ENCODE measurements at regions not wholly inside any gene's neighbourhood (a gene's known extent, or its start where the extent isn't known, plus 50 kb on each side); places are given as distances from the start of the nearest gene placed in this dataset.
"Not testable (repeated sequence)": the region's sequence is repeated elsewhere in the genome, so short reads cannot be mapped to it uniquely, and the experiment has no call there.

GRCh38 chr10:28987555-28988320 is 301.1 kb upstream of the LYZL1 start:
- TF ChIP-seq CTCF (IDR thresholded peaks at IDR 0.05; ENCODE audit: insufficient read depth, low read depth, low read length), result no peak
- no peak overlapping the region for H3K4me3 ChIP-seq (ENCODE audit: low read depth, low read length)
- DNase-seq (ENCODE audit: low read depth), result no peak

- H3K4me3 ChIP-seq (ENCODE audit: low read depth, low read length), result no peak overlapping the region
- no peak for DNase-seq (ENCODE audit: low read depth)
- TF ChIP-seq CTCF (IDR thresholded peaks at IDR 0.05; ENCODE audit: insufficient read depth, low read depth, low read length), result no peak
These were observed 299.9 kb upstream of the LYZL1 start for GRCh38 chr10:28988980-28989379.

GRCh38 chr10:28991333-28992270 is 297.3 kb upstream of the LYZL1 start:
- peak; percentile 47 for DNase-seq (ENCODE audit: low read depth)
- no peak overlapping the region for H3K4me3 ChIP-seq (ENCODE audit: low read depth, low read length)
- peak; percentile 83 for TF ChIP-seq CTCF (IDR thresholded peaks at IDR 0.05; ENCODE audit: insufficient read depth, low read depth, low read length)

GRCh38 chr10:28993056-28993455 is 295.8 kb upstream of the LYZL1 start:
- DNase-seq (ENCODE audit: low read depth), result no peak
- TF ChIP-seq CTCF (IDR thresholded peaks at IDR 0.05; ENCODE audit: insufficient read depth, low read depth, low read length), result no peak
- no peak overlapping the region for H3K4me3 ChIP-seq (ENCODE audit: low read depth, low read length)

- no peak for DNase-seq (ENCODE audit: low read depth)
- no peak for TF ChIP-seq CTCF (IDR thresholded peaks at IDR 0.05; ENCODE audit: insufficient read depth, low read depth, low read length)
- H3K4me3 ChIP-seq (ENCODE audit: low read depth, low read length), result no peak overlapping the region
These were observed 295.0 kb upstream of the LYZL1 start for GRCh38 chr10:28993861-28994260.

- not testable (repeated sequence) for H3K4me3 ChIP-seq (ENCODE audit: low read depth, low read length); DNase-seq (ENCODE audit: low read depth)
These were observed 294.1 kb upstream of the LYZL1 start for GRCh38 chr10:28994802-28995201.

- no peak for DNase-seq (ENCODE audit: low read depth)
- no peak overlapping the region for H3K4me3 ChIP-seq (ENCODE audit: low read depth, low read length)
- TF ChIP-seq CTCF (IDR thresholded peaks at IDR 0.05; ENCODE audit: insufficient read depth, low read depth, low read length), result no peak
These were observed 293.4 kb upstream of the LYZL1 start for GRCh38 chr10:28995497-28995896.
